ENCODE measurements at regions not wholly inside any gene's neighbourhood (a gene's known extent, or its start where the extent isn't known, plus 50 kb on each side); places are given as distances from the start of the nearest gene placed in this dataset.

DNA sequence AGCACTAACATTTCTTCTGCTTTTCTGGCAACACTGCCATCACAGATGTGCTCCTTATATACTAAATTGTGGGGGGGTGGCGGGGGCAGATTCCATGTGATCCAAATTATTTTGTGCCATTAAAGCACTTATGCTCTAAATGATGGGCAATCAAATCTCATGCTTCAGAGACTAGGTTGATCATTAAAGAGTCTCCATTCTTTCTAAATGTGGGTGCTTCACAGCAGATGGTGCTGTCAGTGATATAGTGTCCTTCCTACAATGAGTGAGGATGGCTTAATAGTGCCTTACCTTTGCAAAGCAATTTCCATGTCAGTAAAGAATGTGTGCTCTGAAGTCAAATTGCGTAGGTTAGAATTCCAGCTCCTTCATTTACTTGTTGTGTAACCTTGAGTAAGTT lies 589.8 kb downstream of the ETS1 start:
- no peak for TF ChIP-seq CTCF (IDR thresholded peaks at IDR 0.05)
- DNase-seq (ENCODE audit: low spot score): no peak
- ATAC-seq (ENCODE audit: low FRiP score): no peak

DNA sequence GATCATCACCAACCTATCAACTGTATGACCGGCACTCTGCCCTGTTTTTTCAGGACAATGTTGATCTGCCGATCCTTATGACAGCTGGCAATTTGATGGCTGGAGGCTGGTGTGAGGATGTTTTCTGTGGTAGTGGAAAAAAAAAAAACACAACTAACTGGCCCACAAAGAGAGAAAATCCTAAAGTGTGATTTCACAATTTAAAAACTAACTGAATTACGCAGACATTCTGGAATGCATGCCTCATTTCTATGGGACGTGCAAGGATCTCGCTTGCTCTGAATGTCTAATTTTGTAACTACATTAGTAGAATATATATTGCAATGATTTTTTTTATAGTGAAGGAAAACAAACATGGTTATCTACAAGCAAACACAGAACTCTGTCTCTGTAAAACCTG lies 590.5 kb downstream of the ETS1 start:
- TF ChIP-seq CTCF (IDR thresholded peaks at IDR 0.05): no peak
- DNase-seq (ENCODE audit: low spot score): no peak
- no peak for ATAC-seq (ENCODE audit: low FRiP score)

- ATAC-seq (ENCODE audit: low FRiP score) (no peak), DNase-seq (ENCODE audit: low spot score) (no peak)
- TF ChIP-seq CTCF (IDR thresholded peaks at IDR 0.05): no peak
Measured at GRCh38 chr11:127995921-127996320, 591.4 kb downstream of the ETS1 start.

DNA sequence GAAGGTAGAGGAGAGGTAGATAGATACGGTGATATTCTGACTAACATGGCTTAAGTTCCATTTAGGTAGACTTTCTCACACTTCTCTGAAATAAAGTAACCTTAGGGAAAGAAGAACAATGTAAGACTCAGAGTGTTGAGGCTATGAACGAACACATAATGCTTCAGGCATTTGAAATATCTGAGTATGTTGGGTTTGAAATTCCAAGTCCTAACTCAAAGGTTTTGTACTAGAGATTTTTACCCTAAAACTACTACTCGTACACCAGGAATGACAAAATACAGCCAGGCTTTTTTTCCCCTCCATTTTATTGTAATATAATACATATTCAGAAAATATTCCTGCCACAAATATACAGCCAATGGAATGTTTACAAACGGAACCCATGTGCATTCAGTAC lies 592.6 kb downstream of the ETS1 start:
- ATAC-seq (ENCODE audit: low FRiP score) (no peak), DNase-seq (ENCODE audit: low spot score) (no peak)
- TF ChIP-seq CTCF (IDR thresholded peaks at IDR 0.05): no peak

- no peak for ATAC-seq (ENCODE audit: low FRiP score)
- no peak for TF ChIP-seq CTCF (IDR thresholded peaks at IDR 0.05)
Measured at GRCh38 chr11:127993788-127994187, 593.6 kb downstream of the ETS1 start.

DNA sequence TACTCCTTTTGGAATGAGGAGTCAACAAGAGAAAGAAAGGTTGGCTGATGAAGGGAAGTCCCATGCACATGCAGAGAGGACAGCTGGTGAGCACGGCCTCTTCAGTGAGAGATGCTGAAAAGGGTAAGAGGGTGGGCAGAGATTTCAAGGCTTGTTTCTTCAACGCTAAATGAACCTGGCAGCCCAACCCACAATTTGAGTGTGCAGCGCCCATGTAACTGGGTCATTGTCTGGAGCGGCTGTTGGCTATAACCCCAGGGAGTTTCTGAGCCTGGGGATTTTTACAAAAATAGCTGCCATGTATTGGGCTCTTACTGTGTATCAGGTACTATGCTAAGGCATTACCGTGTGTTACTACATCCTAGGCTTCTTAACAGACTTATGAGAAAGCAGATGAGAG lies 594.1 kb downstream of the ETS1 start:
- TF ChIP-seq CTCF (IDR thresholded peaks at IDR 0.05): no peak
- ATAC-seq (ENCODE audit: low FRiP score) (no peak), DNase-seq (ENCODE audit: low spot score) (no peak)

More at GRCh38 chr11:127993788-127994187, 593.6 kb downstream of the ETS1 start:
- no peak for DNase-seq (ENCODE audit: low spot score)

DNA sequence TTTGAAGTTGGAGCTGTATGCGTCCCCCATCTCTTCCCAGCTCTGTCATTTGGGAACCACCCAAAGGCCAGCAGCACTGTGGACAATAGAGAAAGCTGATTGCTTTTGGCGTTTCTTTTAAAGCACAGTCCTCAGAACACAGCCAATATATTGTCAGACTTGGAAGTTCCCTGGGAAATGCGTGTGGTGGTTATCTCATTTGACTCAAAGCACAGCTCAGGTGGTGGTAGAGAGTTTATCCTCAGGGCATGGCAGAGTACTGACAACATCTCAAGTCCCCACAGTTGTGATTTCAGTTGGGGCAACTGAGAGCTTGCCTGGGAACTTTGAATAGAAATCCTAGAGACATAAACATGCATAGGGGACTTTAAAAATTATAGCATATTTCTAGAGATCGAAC lies 601.3 kb downstream of the ETS1 start:
- ATAC-seq (ENCODE audit: low FRiP score) (no peak), DNase-seq (ENCODE audit: low spot score) (no peak)
- TF ChIP-seq CTCF (IDR thresholded peaks at IDR 0.05): no peak

All from omental fat pad (tissue), 3 donors.